ENCODE measurements at regions not wholly inside any gene's neighbourhood (a gene's known extent, or its start where the extent isn't known, plus 50 kb on each side); places are given as distances from the start of the nearest gene placed in this dataset.

DNA sequence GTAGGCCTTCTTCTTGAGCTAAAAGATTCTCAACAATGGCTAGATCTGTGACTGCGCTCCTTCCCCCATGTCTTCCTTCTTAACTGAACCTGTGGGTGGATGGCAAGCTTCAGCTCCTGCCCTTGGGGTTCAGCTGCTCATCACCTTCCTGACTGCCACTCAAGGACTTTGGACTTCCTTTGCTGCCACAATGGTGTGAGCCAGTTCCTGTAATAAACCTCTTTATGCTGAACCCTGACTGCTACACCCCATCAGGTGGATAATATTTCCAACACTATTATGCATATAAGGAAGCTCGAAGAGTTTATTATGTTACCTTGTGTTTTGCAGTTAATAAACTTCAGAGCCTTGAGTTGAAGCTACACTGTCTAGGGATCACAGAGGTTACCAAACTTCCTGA, 208.9 kb upstream of the SLC10A2 start:
- H4K20me1 ChIP-seq (ENCODE audit: insufficient read depth, low read length) = no peaks in the 10 kb centered on the region
- no peaks in the 10 kb centered on the region for H3K36me3 ChIP-seq (ENCODE audit: insufficient read depth, low read length)
- H3K27me3 ChIP-seq (ENCODE audit: insufficient read depth, low read length) = no peaks in the 10 kb centered on the region
- TF ChIP-seq, protein P1, sequence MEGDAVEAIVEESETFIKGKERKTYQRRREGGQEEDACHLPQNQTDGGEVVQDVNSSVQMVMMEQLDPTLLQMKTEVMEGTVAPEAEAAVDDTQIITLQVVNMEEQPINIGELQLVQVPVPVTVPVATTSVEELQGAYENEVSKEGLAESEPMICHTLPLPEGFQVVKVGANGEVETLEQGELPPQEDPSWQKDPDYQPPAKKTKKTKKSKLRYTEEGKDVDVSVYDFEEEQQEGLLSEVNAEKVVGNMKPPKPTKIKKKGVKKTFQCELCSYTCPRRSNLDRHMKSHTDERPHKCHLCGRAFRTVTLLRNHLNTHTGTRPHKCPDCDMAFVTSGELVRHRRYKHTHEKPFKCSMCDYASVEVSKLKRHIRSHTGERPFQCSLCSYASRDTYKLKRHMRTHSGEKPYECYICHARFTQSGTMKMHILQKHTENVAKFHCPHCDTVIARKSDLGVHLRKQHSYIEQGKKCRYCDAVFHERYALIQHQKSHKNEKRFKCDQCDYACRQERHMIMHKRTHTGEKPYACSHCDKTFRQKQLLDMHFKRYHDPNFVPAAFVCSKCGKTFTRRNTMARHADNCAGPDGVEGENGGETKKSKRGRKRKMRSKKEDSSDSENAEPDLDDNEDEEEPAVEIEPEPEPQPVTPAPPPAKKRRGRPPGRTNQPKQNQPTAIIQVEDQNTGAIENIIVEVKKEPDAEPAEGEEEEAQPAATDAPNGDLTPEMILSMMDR (IDR thresholded peaks at IDR 0.05; ENCODE audit: low read length) = no peak
- TF ChIP-seq EZH2 (IDR thresholded peaks at IDR 0.05; ENCODE audit: borderline replicate concordance, low read length) = no peak
- no peaks in the 10 kb centered on the region for H3K79me2 ChIP-seq (ENCODE audit: insufficient read depth, low read length)
- no peaks in the 10 kb centered on the region for H3K9me2 ChIP-seq (ENCODE audit: low read depth, low read length)
- no peak overlapping the region for H3K4me2 ChIP-seq (ENCODE audit: low read length)
- no peak overlapping the region for H3K27ac ChIP-seq (ENCODE audit: low read depth, low read length, poor library complexity, severe bottlenecking)
- H3F3A ChIP-seq (ENCODE audit: insufficient read depth, low read length) = no peaks in the 10 kb centered on the region
- H2AFZ ChIP-seq (ENCODE audit: low read length) = no peak overlapping the region
- no peak overlapping the region for H3K4me3 ChIP-seq (ENCODE audit: low read depth, low read length, poor library complexity, severe bottlenecking)
- H3K4me1 ChIP-seq (ENCODE audit: insufficient read depth, low read length, severe bottlenecking) = no peaks in the 10 kb centered on the region
- H3K9ac ChIP-seq (ENCODE audit: low read length) = no peak overlapping the region
- no peaks in the 10 kb centered on the region for H3K9me3 ChIP-seq (ENCODE audit: low read length)

GRCh38 chr13:103273825-103274224, 207.6 kb upstream of the SLC10A2 start:
- Histone ChIP-seq H3K9me2 (ENCODE audit: low read depth, low read length) (no peaks in the 10 kb centered on the region), H3K9me3 (ENCODE audit: low read length) (no peaks in the 10 kb centered on the region), H3K36me3 (ENCODE audit: insufficient read depth, low read length) (no peaks in the 10 kb centered on the region), H3K9ac (ENCODE audit: low read length) (no peak overlapping the region), H3K4me2 (ENCODE audit: low read length) (no peak overlapping the region), H3F3A (ENCODE audit: insufficient read depth, low read length) (no peaks in the 10 kb centered on the region), H3K27ac (ENCODE audit: low read depth, low read length, poor library complexity, severe bottlenecking) (no peak overlapping the region), H3K27me3 (ENCODE audit: insufficient read depth, low read length) (no peaks in the 10 kb centered on the region), H4K20me1 (ENCODE audit: insufficient read depth, low read length) (no peaks in the 10 kb centered on the region), H2AFZ (ENCODE audit: low read length) (no peak overlapping the region), H3K4me3 (ENCODE audit: low read depth, low read length, poor library complexity, severe bottlenecking) (no peak overlapping the region), H3K79me2 (ENCODE audit: insufficient read depth, low read length) (no peaks in the 10 kb centered on the region), H3K4me1 (ENCODE audit: insufficient read depth, low read length, severe bottlenecking) (no peaks in the 10 kb centered on the region)
- no peak for TF ChIP-seq EZH2 (IDR thresholded peaks at IDR 0.05; ENCODE audit: borderline replicate concordance, low read length)
- TF ChIP-seq, protein P1 (IDR thresholded peaks at IDR 0.05; ENCODE audit: low read length) = no peak

DNA sequence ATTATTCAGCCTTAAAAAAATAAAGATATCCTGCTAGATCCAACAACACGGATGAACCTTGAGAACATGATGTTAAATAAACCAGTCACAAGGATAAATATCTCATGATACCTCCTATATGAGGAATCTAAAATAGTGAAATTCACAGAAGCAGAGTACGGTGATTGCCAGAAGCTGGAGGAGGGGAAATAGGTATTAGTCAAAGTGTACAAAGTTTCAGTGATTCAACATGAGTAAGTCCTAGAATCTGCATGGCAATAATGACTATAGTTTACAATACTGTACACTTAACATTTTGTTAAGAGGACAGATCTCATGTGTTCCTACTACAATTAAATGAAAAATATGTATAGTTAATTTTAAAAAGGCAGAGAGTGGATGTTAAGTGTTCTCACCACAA, 206.6 kb upstream of the SLC10A2 start:
- Histone ChIP-seq H3K9me2 (ENCODE audit: low read depth, low read length) (no peaks in the 10 kb centered on the region), H3K4me2 (ENCODE audit: low read length) (no peak overlapping the region), H4K20me1 (ENCODE audit: insufficient read depth, low read length) (no peaks in the 10 kb centered on the region), H3K9ac (ENCODE audit: low read length) (no peak overlapping the region), H3K4me1 (ENCODE audit: insufficient read depth, low read length, severe bottlenecking) (no peaks in the 10 kb centered on the region), H3K9me3 (ENCODE audit: low read length) (no peaks in the 10 kb centered on the region; the same call in 1 of the 2 replicates), H3K4me3 (ENCODE audit: low read depth, low read length, poor library complexity, severe bottlenecking) (no peak overlapping the region), H3K27me3 (ENCODE audit: insufficient read depth, low read length) (no peaks in the 10 kb centered on the region), H3K27ac (ENCODE audit: low read depth, low read length, poor library complexity, severe bottlenecking) (no peak overlapping the region), H3K36me3 (ENCODE audit: insufficient read depth, low read length) (no peaks in the 10 kb centered on the region), H2AFZ (ENCODE audit: low read length) (no peak overlapping the region), H3K79me2 (ENCODE audit: insufficient read depth, low read length) (no peaks in the 10 kb centered on the region), H3F3A (ENCODE audit: insufficient read depth, low read length) (no peaks in the 10 kb centered on the region)
- TF ChIP-seq, protein P1 (IDR thresholded peaks at IDR 0.05; ENCODE audit: low read length) = no peak
- TF ChIP-seq EZH2 (IDR thresholded peaks at IDR 0.05; ENCODE audit: borderline replicate concordance, low read length) = no peak
